HepG2 (cell line): ENCODE measurements at regions not wholly inside any gene's neighbourhood (a gene's known extent, or its start where the extent isn't known, plus 50 kb on each side); places are given as distances from the start of the nearest gene placed in this dataset.

Experiments used
- ATAC-seq: fragments of 200-7000 bp; cut with Tn5 transposase; 3 replicates; pipeline ENCODE4 v1.9.1; 2020; ENCODE audit warnings: mild to moderate bottlenecking, moderate library complexity
- BruUV-seq: library from RNA; stranded (reverse); fragments of 400-500 nt; replicated peaks from 2 replicates; lab custom pipeline; 2021; lab: Mats Ljungman, UMichigan
- CTCF ChIA-PET: fragments of 300-600 bp; formaldehyde crosslinking; extraction: SDS; loops from one replicate; lab custom pipeline; 2021; ENCODE audit warnings: low total read pairs, inconsistent platforms, low intra/inter-chr PET ratio; lab: Yijun Ruan, JAX
- POLR2A ChIA-PET: fragments of 350-600 bp; sonication (Branson Sonifier 250); formaldehyde crosslinking; loops from one replicate; lab custom pipeline; 2020; ENCODE audit warnings: antibody characterized with exemption, inconsistent platforms; lab: Yijun Ruan, JAX
- DNase-seq: peaks from one replicate; pipeline ENCODE4 v3.0.0-alpha.2; 2015; ENCODE audit warnings: low spot score
- FAIRE-seq: peaks from 3 replicates; lab custom pipeline; 2011; peaks lifted over from hg19 to GRCh38; lab: Jason Lieb, UNC
- H2AFZ ChIP-seq: one replicate; pipeline ENCODE4 v1.6.1; 2011; ENCODE audit warnings: low read length, inconsistent platforms
- H3K27ac ChIP-seq: fragments of 300-600 bp; 3 replicates; pipeline ENCODE4 v1.8.0; 2011; ENCODE audit warnings: mixed run types, mild to moderate bottlenecking, mixed read lengths, low read length, inconsistent platforms; ENCODE audit not compliant: insufficient read depth; ENCODE audit errors: extremely low read length
- H3K27me3 ChIP-seq, 2 experiments: fragments of 200-600 bp in 1 of 2; 2 replicates in 1 of 2; 3 replicates in 1 of 2; pipeline versions ENCODE4 v1.6.0 to v1.8.0; 2011; ENCODE audit warnings: low read length in 2 of 2, mild to moderate bottlenecking in 2 of 2, moderate library complexity in 2 of 2, inconsistent platforms in 1 of 2; ENCODE audit not compliant: insufficient read depth in 2 of 2, control insufficient read depth in 1 of 2
- H3K36me3 ChIP-seq, 2 experiments: fragments of 200-600 bp in 1 of 2; replicated peaks in 1 of 2; 2 replicates in 1 of 2; 3 replicates in 1 of 2; pipeline versions ENCODE4 v1.5.1 to v1.8.0; 2011; ENCODE audit warnings: low read length in 2 of 2, inconsistent platforms in 1 of 2; ENCODE audit not compliant: insufficient read depth in 2 of 2, control insufficient read depth in 1 of 2
- H3K4me1 ChIP-seq: 2 replicates; pipeline ENCODE4 v1.5.1; 2012; ENCODE audit warnings: low read length, inconsistent platforms; ENCODE audit not compliant: insufficient read depth
- H3K4me2 ChIP-seq: 2 replicates; pipeline ENCODE4 v1.6.0; 2011; ENCODE audit warnings: low read depth, low read length, inconsistent platforms
- H3K4me3 ChIP-seq, 3 experiments: fragments of 200-600 bp in 1 of 3; sonication (generic), shearing (Covaris generic) in 1 of 3; replicated peaks in 1 of 3; 2 replicates each; pipeline ENCODE4 v1.5.1; 2011 to 2016; ENCODE audit warnings: low read length in 3 of 3, inconsistent platforms in 2 of 3, low read depth in 2 of 3, mild to moderate bottlenecking in 2 of 3, control low read depth in 1 of 3, mixed read lengths in 1 of 3; ENCODE audit not compliant: insufficient read depth in 1 of 3
- H3K79me2 ChIP-seq: one replicate; pipeline ENCODE4 v1.6.1; 2011; ENCODE audit warnings: low read length, inconsistent platforms; ENCODE audit not compliant: insufficient read depth
- H3K9ac ChIP-seq: 2 replicates; pipeline ENCODE4 v1.6.0; 2011; ENCODE audit warnings: mild to moderate bottlenecking, low read depth, low read length, inconsistent platforms; ENCODE audit not compliant: insufficient read depth
- H3K9me3 ChIP-seq: 2 replicates; pipeline ENCODE4 v1.5.1; 2012; ENCODE audit warnings: mild to moderate bottlenecking, low read length
- H4K20me1 ChIP-seq: 2 replicates; pipeline ENCODE4 v1.6.0; 2011; ENCODE audit warnings: inconsistent platforms, mild to moderate bottlenecking, low read length, moderate library complexity; ENCODE audit not compliant: insufficient read depth
- CCDC6 ChIP-seq: sonication (generic); formaldehyde crosslinking; IDR thresholded peaks from 2 replicates; pipeline ENCODE4 v1.8.1; 2022; ENCODE audit warnings: mild to moderate bottlenecking, missing genetic modification reagents, moderate library complexity
- MAFK ChIP-seq, 2 experiments: IDR thresholded peaks in 1 of 2; conservative IDR thresholded peaks in 1 of 2; 2 replicates each; pipeline ENCODE4 v1.6.1; 2011; ENCODE audit warnings: improper control_type of control experiment in 2 of 2, low read length in 2 of 2
- NFKBIZ ChIP-seq: IDR thresholded peaks from 2 replicates; pipeline ENCODE4 v1.6.1; 2018; ENCODE audit warnings: missing genetic modification reagents, missing compliant biosample characterization
- THAP11 ChIP-seq: IDR thresholded peaks from 2 replicates; pipeline ENCODE4 v1.6.1; 2016; ENCODE audit warnings: missing biosample characterization, missing genetic modification reagents
- WIZ ChIP-seq: sonication (generic); formaldehyde crosslinking; IDR thresholded peaks from 2 replicates; pipeline ENCODE4 v1.5.1; 2020; ENCODE audit warnings: mild to moderate bottlenecking, missing genetic modification reagents
- WGBS: methylation state at CpG from one replicate; pipeline ENCODE4 v1.1.6; 2017; ENCODE audit warnings: low lambda C conversion rate; 5-methylcytosine and 5-hydroxymethylcytosine counted together
- in situ Hi-C: cut with HindIII; loops from 2 replicates; pipeline ENCODE4 v1.10.0; 2017; ENCODE audit warnings: low pct_unique_long_range_greater_than_20kb; ENCODE audit not compliant: extremely low pct_ligation_motif_present
- intact Hi-C: fragments of 100-400 bp; cut with micrococcal nuclease; formaldehyde crosslinking; loops from one replicate; pipeline ENCODE4 v1.10.0; 2022; ENCODE audit not compliant: unreplicated experiment
- TF ChIP-seq, protein P1 (sequence below): sonication (generic); formaldehyde crosslinking; IDR thresholded peaks from 2 replicates; pipeline ENCODE4 v1.5.1; 2020; ENCODE audit warnings: mild to moderate bottlenecking, moderate library complexity, missing genetic modification reagents
- TF ChIP-seq, protein P2 (sequence below): sonication (generic); formaldehyde crosslinking; IDR thresholded peaks from 2 replicates; pipeline ENCODE4 v1.4.0; 2020; ENCODE audit warnings: missing genetic modification reagents, borderline replicate concordance

DNA sequence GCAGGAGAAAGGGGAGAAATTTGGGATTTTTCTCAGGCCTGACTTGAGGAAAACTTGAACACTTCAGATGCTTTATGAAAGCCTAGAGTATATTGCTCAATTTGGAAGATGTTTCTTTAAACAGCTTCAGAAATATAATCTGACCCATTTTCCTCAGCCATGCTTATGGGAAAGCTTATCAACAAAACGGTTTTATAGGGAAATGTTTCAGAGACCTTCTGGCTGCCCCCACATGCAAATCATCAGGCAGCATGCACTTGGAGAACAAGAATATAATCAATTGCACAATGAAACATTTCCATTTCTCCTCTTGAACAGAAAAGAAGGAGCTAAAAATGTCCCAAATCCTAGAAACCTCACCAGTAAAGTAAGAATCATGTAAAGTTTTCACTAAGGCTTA, 411.2 kb upstream of the ETAA1 start:
- H3K27ac ChIP-seq, result no peak overlapping the region
- CTCF ChIA-PET, result no interaction called here
- BruUV-seq, result no TSS peak

More for the DNA sequence above, 411.2 kb upstream of the ETAA1 start:
- no peak for DNase-seq
- Histone ChIP-seq H3K4me3 (no peak overlapping the region), H3K4me2 (no peak overlapping the region), H3K4me1 (no peaks in the 10 kb centered on the region), H3K9me3 (peaks cover 20% of the 10 kb centered on the region), H3K79me2 (no peaks in the 10 kb centered on the region), H4K20me1 (no peaks in the 10 kb centered on the region), H2AFZ (no peak overlapping the region), H3K36me3 (no peaks in the 10 kb centered on the region), H3K27me3 (no peaks in the 10 kb centered on the region), H3K9ac (no peak overlapping the region)
- no peak for FAIRE-seq
- WGBS, result 0% methylated on average over 1 of the region's 1 CpG
- in situ Hi-C loops (no loop called here), intact Hi-C loops (no loop called here)
- no peak for ATAC-seq
- TF ChIP-seq, protein P1, sequence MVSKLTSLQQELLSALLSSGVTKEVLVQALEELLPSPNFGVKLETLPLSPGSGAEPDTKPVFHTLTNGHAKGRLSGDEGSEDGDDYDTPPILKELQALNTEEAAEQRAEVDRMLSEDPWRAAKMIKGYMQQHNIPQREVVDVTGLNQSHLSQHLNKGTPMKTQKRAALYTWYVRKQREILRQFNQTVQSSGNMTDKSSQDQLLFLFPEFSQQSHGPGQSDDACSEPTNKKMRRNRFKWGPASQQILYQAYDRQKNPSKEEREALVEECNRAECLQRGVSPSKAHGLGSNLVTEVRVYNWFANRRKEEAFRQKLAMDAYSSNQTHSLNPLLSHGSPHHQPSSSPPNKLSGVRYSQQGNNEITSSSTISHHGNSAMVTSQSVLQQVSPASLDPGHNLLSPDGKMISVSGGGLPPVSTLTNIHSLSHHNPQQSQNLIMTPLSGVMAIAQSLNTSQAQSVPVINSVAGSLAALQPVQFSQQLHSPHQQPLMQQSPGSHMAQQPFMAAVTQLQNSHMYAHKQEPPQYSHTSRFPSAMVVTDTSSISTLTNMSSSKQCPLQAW (CRISPR knock-in tag), result no peak
- TF ChIP-seq, protein P2, sequence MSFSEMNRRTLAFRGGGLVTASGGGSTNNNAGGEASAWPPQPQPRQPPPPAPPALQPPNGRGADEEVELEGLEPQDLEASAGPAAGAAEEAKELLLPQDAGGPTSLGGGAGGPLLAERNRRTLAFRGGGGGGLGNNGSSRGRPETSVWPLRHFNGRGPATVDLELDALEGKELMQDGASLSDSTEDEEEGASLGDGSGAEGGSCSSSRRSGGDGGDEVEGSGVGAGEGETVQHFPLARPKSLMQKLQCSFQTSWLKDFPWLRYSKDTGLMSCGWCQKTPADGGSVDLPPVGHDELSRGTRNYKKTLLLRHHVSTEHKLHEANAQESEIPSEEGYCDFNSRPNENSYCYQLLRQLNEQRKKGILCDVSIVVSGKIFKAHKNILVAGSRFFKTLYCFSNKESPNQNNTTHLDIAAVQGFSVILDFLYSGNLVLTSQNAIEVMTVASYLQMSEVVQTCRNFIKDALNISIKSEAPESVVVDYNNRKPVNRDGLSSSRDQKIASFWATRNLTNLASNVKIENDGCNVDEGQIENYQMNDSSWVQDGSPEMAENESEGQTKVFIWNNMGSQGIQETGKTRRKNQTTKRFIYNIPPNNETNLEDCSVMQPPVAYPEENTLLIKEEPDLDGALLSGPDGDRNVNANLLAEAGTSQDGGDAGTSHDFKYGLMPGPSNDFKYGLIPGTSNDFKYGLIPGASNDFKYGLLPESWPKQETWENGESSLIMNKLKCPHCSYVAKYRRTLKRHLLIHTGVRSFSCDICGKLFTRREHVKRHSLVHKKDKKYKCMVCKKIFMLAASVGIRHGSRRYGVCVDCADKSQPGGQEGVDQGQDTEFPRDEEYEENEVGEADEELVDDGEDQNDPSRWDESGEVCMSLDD, result no peak
- TF ChIP-seq MAFK (conservative IDR thresholded peaks at IDR 0.05 in 1 of 2, IDR thresholded peaks at IDR 0.05 in 1 of 2; ENCODE audit: low read length in 2 of 2) (no peak), WIZ (no peak), NFKBIZ (no peak), THAP11 (CRISPR knock-in tag) (no peak), CCDC6 (no peak)
- POLR2A ChIA-PET, result no interaction called here
